GM12892 (cell line): ENCODE measurements at regions not wholly inside any gene's neighbourhood (a gene's known extent, or its start where the extent isn't known, plus 50 kb on each side); places are given as distances from the start of the nearest gene placed in this dataset.

Source experiments
- POLR2A ChIP-seq: IDR thresholded peaks from 2 replicates; pipeline ENCODE4 v1.6.1; 2011; ENCODE audit warnings: low read depth, low read length, control low read depth
- TAF1 ChIP-seq: IDR thresholded peaks from 2 replicates; pipeline ENCODE4 v1.6.1; 2011; ENCODE audit warnings: low read depth, mild to moderate bottlenecking, control low read depth, low read length, borderline replicate concordance

- TF ChIP-seq POLR2A: no peak
- TF ChIP-seq TAF1: no peak
Measured at GRCh38 chr14:87196436-87196835, 796.5 kb downstream of the GALC start.
